GM10266 (cell line): ENCODE measurements at regions not wholly inside any gene's neighbourhood (a gene's known extent, or its start where the extent isn't known, plus 50 kb on each side); places are given as distances from the start of the nearest gene placed in this dataset.

Experiments used
- DNase-seq: peaks from one replicate; pipeline ENCODE4 v3.0.0; 2012; ENCODE audit errors: extremely low spot score
- CTCF ChIP-seq: IDR thresholded peaks from 2 replicates; pipeline ENCODE4 v1.5.1; 2012; ENCODE audit warnings: mild to moderate bottlenecking, low read depth; ENCODE audit not compliant: control insufficient read depth, insufficient read depth; ENCODE audit errors: missing control alignments

GRCh38 chr12:78316631-78317468 lies 486.2 kb downstream of the NAV3 start:
- no peak for DNase-seq
- TF ChIP-seq CTCF: no peak

GRCh38 chr12:78321696-78322095 lies 491.0 kb downstream of the NAV3 start:
- DNase-seq: no peak
- no peak for TF ChIP-seq CTCF

- DNase-seq: no peak
- no peak for TF ChIP-seq CTCF
These were observed 492.5 kb downstream of the NAV3 start for GRCh38 chr12:78323226-78323625.

- DNase-seq: no peak
- TF ChIP-seq CTCF: no peak
These were observed 493.5 kb downstream of the NAV3 start for GRCh38 chr12:78324234-78324633.

- no peak for TF ChIP-seq CTCF
- no peak for DNase-seq
These were observed 497.8 kb downstream of the NAV3 start for GRCh38 chr12:78328524-78328923.

- no peak for TF ChIP-seq CTCF
- DNase-seq: no peak
These were observed 499.4 kb downstream of the NAV3 start for GRCh38 chr12:78330131-78330530.

- no peak for DNase-seq
- TF ChIP-seq CTCF: no peak
These were observed 500.5 kb downstream of the NAV3 start for GRCh38 chr12:78331181-78331580.
